GM23338 (cell line): ENCODE measurements at regions not wholly inside any gene's neighbourhood (a gene's known extent, or its start where the extent isn't known, plus 50 kb on each side); places are given as distances from the start of the nearest gene placed in this dataset.

Experiments
- CREB1 ChIP-seq: fragments of 250-450 bp; sonication (Bioruptor Pico); IDR thresholded peaks from 2 replicates; pipeline ENCODE4 v1.5.0; 2020; ENCODE audit warnings: low read depth, mild to moderate bottlenecking, moderate library complexity
- JUNB ChIP-seq: IDR thresholded peaks from one replicate; pipeline ENCODE4 v1.6.1; 2016; ENCODE audit warnings: antibody characterized with exemption; ENCODE audit not compliant: unreplicated experiment
- POLR2AphosphoS5 ChIP-seq: IDR thresholded peaks from 2 replicates; pipeline ENCODE4 v1.6.1; 2016; ENCODE audit warnings: antibody characterized with exemption, low read depth
- ZNF114 ChIP-seq: fragments of 250-450 bp; sonication (Bioruptor Pico); IDR thresholded peaks from 2 replicates; pipeline ENCODE4 v1.5.0; 2020; ENCODE audit warnings: mild to moderate bottlenecking, moderate library complexity
- ZNF331 ChIP-seq: fragments of 250-450 bp; sonication (Bioruptor Pico); IDR thresholded peaks from 2 replicates; pipeline ENCODE4 v1.5.0; 2020; ENCODE audit warnings: low read depth, mild to moderate bottlenecking, moderate library complexity
- TF ChIP-seq, protein P1 (sequence below): fragments of 250-450 bp; sonication (Bioruptor Pico); IDR thresholded peaks from 2 replicates; pipeline ENCODE4 v1.5.0; 2020; ENCODE audit warnings: mild to moderate bottlenecking, moderate library complexity
- TF ChIP-seq, protein P2 (sequence below), 2 experiments: fragments of 200-600 bp in 1 of 2; sonication (generic) in 1 of 2; conservative IDR thresholded peaks; 2 replicates each; pipeline versions ENCODE4 v1.5.1 to v1.6.1; 2016 to 2017; ENCODE audit warnings: antibody characterized with exemption in 2 of 2, low read depth in 2 of 2, mild to moderate bottlenecking in 2 of 2, moderate library complexity in 1 of 2

DNA sequence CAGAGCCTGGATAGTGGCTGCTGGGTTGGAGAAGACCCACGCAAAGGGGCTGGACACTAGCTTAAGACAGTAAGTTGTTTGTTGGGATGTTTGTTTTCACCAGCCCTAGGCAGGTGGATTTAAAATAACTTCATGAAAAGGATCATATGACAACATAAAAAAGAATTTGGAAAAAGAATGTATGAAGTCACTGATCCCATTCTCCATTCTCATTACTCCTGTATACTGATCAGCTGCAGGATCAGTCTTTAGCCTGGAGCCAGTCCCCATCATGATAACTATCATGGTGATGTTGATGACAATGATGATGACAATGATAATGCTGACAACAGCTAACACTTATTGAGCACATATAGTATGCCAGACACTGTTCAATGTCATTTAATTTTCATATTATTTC lies 92.1 kb upstream of the IFNE start (continued):
- TF ChIP-seq, protein P1, sequence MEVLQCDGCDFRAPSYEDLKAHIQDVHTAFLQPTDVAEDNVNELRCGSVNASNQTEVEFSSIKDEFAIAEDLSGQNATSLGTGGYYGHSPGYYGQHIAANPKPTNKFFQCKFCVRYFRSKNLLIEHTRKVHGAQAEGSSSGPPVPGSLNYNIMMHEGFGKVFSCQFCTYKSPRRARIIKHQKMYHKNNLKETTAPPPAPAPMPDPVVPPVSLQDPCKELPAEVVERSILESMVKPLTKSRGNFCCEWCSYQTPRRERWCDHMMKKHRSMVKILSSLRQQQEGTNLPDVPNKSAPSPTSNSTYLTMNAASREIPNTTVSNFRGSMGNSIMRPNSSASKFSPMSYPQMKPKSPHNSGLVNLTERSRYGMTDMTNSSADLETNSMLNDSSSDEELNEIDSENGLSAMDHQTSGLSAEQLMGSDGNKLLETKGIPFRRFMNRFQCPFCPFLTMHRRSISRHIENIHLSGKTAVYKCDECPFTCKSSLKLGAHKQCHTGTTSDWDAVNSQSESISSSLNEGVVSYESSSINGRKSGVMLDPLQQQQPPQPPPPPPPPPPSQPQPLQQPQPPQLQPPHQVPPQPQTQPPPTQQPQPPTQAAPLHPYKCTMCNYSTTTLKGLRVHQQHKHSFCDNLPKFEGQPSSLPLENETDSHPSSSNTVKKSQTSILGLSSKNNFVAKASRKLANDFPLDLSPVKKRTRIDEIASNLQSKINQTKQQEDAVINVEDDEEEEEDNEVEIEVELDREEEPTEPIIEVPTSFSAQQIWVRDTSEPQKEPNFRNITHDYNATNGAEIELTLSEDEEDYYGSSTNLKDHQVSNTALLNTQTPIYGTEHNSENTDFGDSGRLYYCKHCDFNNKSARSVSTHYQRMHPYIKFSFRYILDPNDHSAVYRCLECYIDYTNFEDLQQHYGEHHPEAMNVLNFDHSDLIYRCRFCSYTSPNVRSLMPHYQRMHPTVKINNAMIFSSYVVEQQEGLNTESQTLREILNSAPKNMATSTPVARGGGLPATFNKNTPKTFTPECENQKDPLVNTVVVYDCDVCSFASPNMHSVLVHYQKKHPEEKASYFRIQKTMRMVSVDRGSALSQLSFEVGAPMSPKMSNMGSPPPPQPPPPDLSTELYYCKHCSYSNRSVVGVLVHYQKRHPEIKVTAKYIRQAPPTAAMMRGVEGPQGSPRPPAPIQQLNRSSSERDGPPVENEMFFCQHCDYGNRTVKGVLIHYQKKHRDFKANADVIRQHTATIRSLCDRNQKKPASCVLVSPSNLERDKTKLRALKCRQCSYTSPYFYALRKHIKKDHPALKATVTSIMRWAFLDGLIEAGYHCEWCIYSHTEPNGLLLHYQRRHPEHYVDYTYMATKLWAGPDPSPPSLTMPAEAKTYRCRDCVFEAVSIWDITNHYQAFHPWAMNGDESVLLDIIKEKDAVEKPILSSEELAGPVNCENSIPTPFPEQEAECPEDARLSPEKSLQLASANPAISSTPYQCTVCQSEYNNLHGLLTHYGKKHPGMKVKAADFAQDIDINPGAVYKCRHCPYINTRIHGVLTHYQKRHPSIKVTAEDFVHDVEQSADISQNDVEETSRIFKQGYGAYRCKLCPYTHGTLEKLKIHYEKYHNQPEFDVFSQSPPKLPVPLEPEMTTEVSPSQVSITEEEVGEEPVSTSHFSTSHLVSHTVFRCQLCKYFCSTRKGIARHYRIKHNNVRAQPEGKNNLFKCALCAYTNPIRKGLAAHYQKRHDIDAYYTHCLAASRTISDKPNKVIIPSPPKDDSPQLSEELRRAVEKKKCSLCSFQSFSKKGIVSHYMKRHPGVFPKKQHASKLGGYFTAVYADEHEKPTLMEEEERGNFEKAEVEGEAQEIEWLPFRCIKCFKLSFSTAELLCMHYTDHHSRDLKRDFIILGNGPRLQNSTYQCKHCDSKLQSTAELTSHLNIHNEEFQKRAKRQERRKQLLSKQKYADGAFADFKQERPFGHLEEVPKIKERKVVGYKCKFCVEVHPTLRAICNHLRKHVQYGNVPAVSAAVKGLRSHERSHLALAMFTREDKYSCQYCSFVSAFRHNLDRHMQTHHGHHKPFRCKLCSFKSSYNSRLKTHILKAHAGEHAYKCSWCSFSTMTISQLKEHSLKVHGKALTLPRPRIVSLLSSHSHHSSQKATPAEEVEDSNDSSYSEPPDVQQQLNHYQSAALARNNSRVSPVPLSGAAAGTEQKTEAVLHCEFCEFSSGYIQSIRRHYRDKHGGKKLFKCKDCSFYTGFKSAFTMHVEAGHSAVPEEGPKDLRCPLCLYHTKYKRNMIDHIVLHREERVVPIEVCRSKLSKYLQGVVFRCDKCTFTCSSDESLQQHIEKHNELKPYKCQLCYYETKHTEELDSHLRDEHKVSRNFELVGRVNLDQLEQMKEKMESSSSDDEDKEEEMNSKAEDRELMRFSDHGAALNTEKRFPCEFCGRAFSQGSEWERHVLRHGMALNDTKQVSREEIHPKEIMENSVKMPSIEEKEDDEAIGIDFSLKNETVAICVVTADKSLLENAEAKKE (CRISPR knock-in tag): no peak
- no peak for TF ChIP-seq JUNB
- TF ChIP-seq ZNF114: no peak
- no peak for TF ChIP-seq CREB1 (CRISPR knock-in tag)
- no peak for TF ChIP-seq POLR2AphosphoS5
- no peak for TF ChIP-seq ZNF331 (CRISPR knock-in tag)
- TF ChIP-seq, protein P2, sequence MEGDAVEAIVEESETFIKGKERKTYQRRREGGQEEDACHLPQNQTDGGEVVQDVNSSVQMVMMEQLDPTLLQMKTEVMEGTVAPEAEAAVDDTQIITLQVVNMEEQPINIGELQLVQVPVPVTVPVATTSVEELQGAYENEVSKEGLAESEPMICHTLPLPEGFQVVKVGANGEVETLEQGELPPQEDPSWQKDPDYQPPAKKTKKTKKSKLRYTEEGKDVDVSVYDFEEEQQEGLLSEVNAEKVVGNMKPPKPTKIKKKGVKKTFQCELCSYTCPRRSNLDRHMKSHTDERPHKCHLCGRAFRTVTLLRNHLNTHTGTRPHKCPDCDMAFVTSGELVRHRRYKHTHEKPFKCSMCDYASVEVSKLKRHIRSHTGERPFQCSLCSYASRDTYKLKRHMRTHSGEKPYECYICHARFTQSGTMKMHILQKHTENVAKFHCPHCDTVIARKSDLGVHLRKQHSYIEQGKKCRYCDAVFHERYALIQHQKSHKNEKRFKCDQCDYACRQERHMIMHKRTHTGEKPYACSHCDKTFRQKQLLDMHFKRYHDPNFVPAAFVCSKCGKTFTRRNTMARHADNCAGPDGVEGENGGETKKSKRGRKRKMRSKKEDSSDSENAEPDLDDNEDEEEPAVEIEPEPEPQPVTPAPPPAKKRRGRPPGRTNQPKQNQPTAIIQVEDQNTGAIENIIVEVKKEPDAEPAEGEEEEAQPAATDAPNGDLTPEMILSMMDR (conservative IDR thresholded peaks at IDR 0.05; ENCODE audit: low read depth in 2 of 2): no peak
